ENCODE measurements at regions not wholly inside any gene's neighbourhood (a gene's known extent, or its start where the extent isn't known, plus 50 kb on each side); places are given as distances from the start of the nearest gene placed in this dataset.

DNA sequence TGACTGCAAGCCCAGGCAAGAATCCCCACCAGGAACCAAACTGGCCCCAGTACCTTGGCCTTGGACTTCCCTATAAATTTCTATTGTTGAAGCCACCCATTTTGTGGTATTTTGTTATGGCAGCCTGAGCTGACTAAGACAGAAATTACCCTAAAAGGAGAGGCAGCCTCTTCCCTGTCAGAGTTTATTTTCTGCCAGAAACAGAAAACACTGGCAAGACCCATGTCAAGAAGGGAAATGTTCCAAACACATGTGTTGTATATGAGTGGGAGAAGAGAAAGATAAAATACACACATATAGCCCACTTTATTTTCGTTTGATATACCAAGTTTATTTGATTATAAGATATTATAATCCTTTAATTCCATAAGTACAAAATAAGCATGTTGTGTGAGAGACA is 225.1 kb upstream of the FSHR start:
- TF ChIP-seq ELF4 (IDR thresholded peaks at IDR 0.05) (no peak), SP1 (IDR thresholded peaks at IDR 0.05) (no peak), TARDBP (IDR thresholded peaks at IDR 0.05) (no peak), CTBP1 (IDR thresholded peaks at IDR 0.05; ENCODE audit: borderline replicate concordance) (no peak), SUZ12 (IDR thresholded peaks at IDR 0.05) (no peak), NFRKB (IDR thresholded peaks at IDR 0.05) (no peak), HDGF (IDR thresholded peaks at IDR 0.05; ENCODE audit: borderline replicate concordance) (no peak), ZNF384 (IDR thresholded peaks at IDR 0.05) (no peak), FOXM1 (IDR thresholded peaks at IDR 0.05; ENCODE audit: borderline replicate concordance) (no peak), ARNT (IDR thresholded peaks at IDR 0.05) (no peak), LEF1 (IDR thresholded peaks at IDR 0.05; ENCODE audit: borderline replicate concordance) (no peak)
